HCT116 (cell line): ENCODE measurements at regions not wholly inside any gene's neighbourhood (a gene's known extent, or its start where the extent isn't known, plus 50 kb on each side); places are given as distances from the start of the nearest gene placed in this dataset.

Source experiments
- ATAC-seq: fragments of 200-7000 bp; cut with Tn5 transposase; 2 replicates; pipeline ENCODE4 v1.9.1; 2020; ENCODE audit warnings: mild to moderate bottlenecking, moderate library complexity
- BruUV-seq: library from RNA; stranded (reverse); fragments of 400-500 nt; replicated peaks from 2 replicates; lab custom pipeline; 2021; lab: Mats Ljungman, UMichigan
- CTCF ChIA-PET: fragments of 300-600 bp; sonication (Branson Sonifier 250); formaldehyde crosslinking; loops from one replicate; lab custom pipeline; 2021; ENCODE audit warnings: antibody characterized with exemption; lab: Charles Lee
- POLR2A ChIA-PET: fragments of 300-600, 350-600 bp; sonication (Branson Sonifier 250); formaldehyde crosslinking; loops from one replicate; lab custom pipeline; 2021; ENCODE audit warnings: antibody characterized with exemption; lab: Charles Lee
- RAD21 ChIA-PET, 2 experiments: fragments of 300-600 bp; sonication (Branson Sonifier 250); formaldehyde crosslinking; loops; one replicate each; lab custom pipeline; 2023; ENCODE audit warnings: low total read pairs in 2 of 2; ENCODE audit not compliant: uncharacterized antibody in 2 of 2, unreplicated experiment in 2 of 2, low non-redundant PET in 1 of 2; lab: Charles Lee
- DNase-seq: peaks from one replicate; pipeline ENCODE4 v3.0.0-alpha.2; 2010; ENCODE audit warnings: low read depth, low spot score
- H2AFZ ChIP-seq: fragments of 200-600 bp; shearing (Covaris generic), sonication (generic); 2 replicates; pipeline ENCODE4 v1.6.1; 2017; ENCODE audit warnings: low read depth, mixed run types, mixed read lengths, antibody characterized with exemption, low read length; ENCODE audit not compliant: poor library complexity, severe bottlenecking
- H3K27ac ChIP-seq: 2 replicates; pipeline ENCODE4 v1.5.1; 2012; ENCODE audit warnings: low read depth, low read length
- H3K27me3 ChIP-seq: fragments of 200-600 bp; sonication (generic); 2 replicates; pipeline ENCODE4 v1.6.1; 2016; ENCODE audit warnings: mixed run types, low read length, mixed read lengths; ENCODE audit not compliant: insufficient read depth
- H3K36me3 ChIP-seq, 2 experiments: fragments of 200-500 bp in 1 of 2; fragments of 200-600 bp in 1 of 2; sonication (Bioruptor generic) in 1 of 2; sonication (generic) in 1 of 2; 2 replicates each; pipeline versions ENCODE4 v1.5.1 to v1.6.1; 2014 to 2016; ENCODE audit warnings: low read length in 2 of 2, inconsistent platforms in 1 of 2, mixed read lengths in 1 of 2, mixed run types in 1 of 2; ENCODE audit not compliant: insufficient read depth in 2 of 2, control insufficient read depth in 1 of 2
- H3K4me1 ChIP-seq, 2 experiments: fragments of 200-600 bp in 1 of 2; sonication (generic) in 1 of 2; 2 replicates each; pipeline versions ENCODE4 v1.5.1 to v1.6.1; 2012 to 2017; ENCODE audit warnings: low read length in 2 of 2, inconsistent platforms in 1 of 2, mild to moderate bottlenecking in 1 of 2, mixed read lengths in 1 of 2, mixed run types in 1 of 2, moderate library complexity in 1 of 2; ENCODE audit not compliant: insufficient read depth in 2 of 2, control insufficient read depth in 1 of 2
- H3K4me2 ChIP-seq: fragments of 200-600 bp; sonication (generic); 2 replicates; pipeline ENCODE4 v1.6.1; 2017; ENCODE audit warnings: mixed run types, low read length, mixed read lengths
- H3K4me3 ChIP-seq, 2 experiments: fragments of 200-600 bp in 1 of 2; sonication (generic) in 1 of 2; replicated peaks in 1 of 2; 2 replicates each; pipeline ENCODE4 v1.5.1; 2011 to 2016; ENCODE audit warnings: low read length in 2 of 2, control low read depth in 1 of 2, low read depth in 1 of 2, mild to moderate bottlenecking in 1 of 2, mixed read lengths in 1 of 2, mixed run types in 1 of 2
- H3K79me2 ChIP-seq: fragments of 200-600 bp; sonication (generic); 2 replicates; pipeline ENCODE4 v1.6.1; 2017; ENCODE audit warnings: mild to moderate bottlenecking, mixed run types, low read length, moderate library complexity, mixed read lengths; ENCODE audit not compliant: insufficient read depth
- H3K9ac ChIP-seq: fragments of 200-600 bp; sonication (generic); 2 replicates; pipeline ENCODE4 v1.6.1; 2016; ENCODE audit warnings: low read length, mixed read lengths
- H3K9me2 ChIP-seq: fragments of 200-600 bp; sonication (generic), shearing (Covaris generic); 2 replicates; pipeline ENCODE4 v1.6.1; 2017; ENCODE audit warnings: mixed run types, mild to moderate bottlenecking, moderate library complexity; ENCODE audit not compliant: insufficient read depth
- H3K9me3 ChIP-seq, 2 experiments: fragments of 200-500 bp in 1 of 2; fragments of 200-600 bp in 1 of 2; sonication (Bioruptor generic) in 1 of 2; sonication (generic) in 1 of 2; 2 replicates each; pipeline ENCODE4 v1.6.1; 2014 to 2017; ENCODE audit warnings: low read length in 2 of 2, mixed read lengths in 2 of 2, inconsistent platforms in 1 of 2, low read depth in 1 of 2, mild to moderate bottlenecking in 1 of 2, mixed run types in 1 of 2, moderate library complexity in 1 of 2; ENCODE audit not compliant: control insufficient read depth in 1 of 2, insufficient read depth in 1 of 2
- H4K20me1 ChIP-seq: fragments of 200-600 bp; sonication (generic), shearing (Covaris generic); 2 replicates; pipeline ENCODE4 v1.6.1; 2017; ENCODE audit warnings: mixed run types, mild to moderate bottlenecking, moderate library complexity; ENCODE audit not compliant: insufficient read depth
- CBX3 ChIP-seq: IDR thresholded peaks from 2 replicates; pipeline ENCODE4 v1.6.1; 2012; ENCODE audit warnings: low read depth
- CEBPB ChIP-seq: IDR thresholded peaks from 2 replicates; pipeline ENCODE4 v1.6.1; 2012; ENCODE audit warnings: low read depth
- EGR1 ChIP-seq: IDR thresholded peaks from 2 replicates; pipeline ENCODE4 v1.6.1; 2012; ENCODE audit warnings: low read depth
- ELF1 ChIP-seq: IDR thresholded peaks from 2 replicates; pipeline ENCODE4 v1.6.1; 2012; ENCODE audit warnings: low read depth, borderline replicate concordance
- EZH2 ChIP-seq: fragments of 200-600 bp; sonication (generic); IDR thresholded peaks from 2 replicates; pipeline ENCODE4 v1.6.1; 2017; ENCODE audit warnings: antibody characterized with exemption, mixed run types
- EZH2phosphoT487 ChIP-seq: fragments of 200-600 bp; IDR thresholded peaks from 2 replicates; pipeline ENCODE4 v1.6.1; 2018; ENCODE audit warnings: antibody characterized with exemption, borderline replicate concordance
- POLR2A ChIP-seq: IDR thresholded peaks from 2 replicates; pipeline ENCODE4 v1.7.0; 2011; ENCODE audit warnings: borderline replicate concordance; ENCODE audit not compliant: insufficient read depth, insufficient read length; ENCODE audit errors: extremely low read depth
- RAD21 ChIP-seq: IDR thresholded peaks from 2 replicates; pipeline ENCODE4 v1.6.1; 2012; ENCODE audit warnings: low read depth, mild to moderate bottlenecking
- SP1 ChIP-seq: IDR thresholded peaks from 2 replicates; pipeline ENCODE4 v1.6.1; 2012; ENCODE audit warnings: low read depth
- YY1 ChIP-seq: IDR thresholded peaks from 2 replicates; pipeline ENCODE4 v1.6.1; 2011; ENCODE audit warnings: low read length, low read depth, moderate library complexity, mild to moderate bottlenecking; ENCODE audit not compliant: insufficient replicate concordance; ENCODE audit errors: extremely low read depth
- ZNF274 ChIP-seq: fragments of 200-500 bp; sonication (Bioruptor generic); IDR thresholded peaks from 2 replicates; pipeline ENCODE4 v1.6.1; 2014; ENCODE audit warnings: mild to moderate bottlenecking, low read depth, low read length, inconsistent platforms
- intact Hi-C: fragments of 100-400 bp; cut with micrococcal nuclease; formaldehyde crosslinking; loops from 2 replicates; pipeline ENCODE4 v1.10.0; 2022
- TF ChIP-seq, protein P1 (sequence below), 3 experiments: fragments of 200-600 bp in 1 of 3; sonication (generic) in 1 of 3; IDR thresholded peaks in 2 of 3; conservative IDR thresholded peaks in 1 of 3; 2 replicates each; pipeline ENCODE4 v1.5.1; 2012 to 2017; ENCODE audit warnings: low read depth in 2 of 3, low read length in 2 of 3, antibody characterized with exemption in 1 of 3, borderline replicate concordance in 1 of 3, control low read depth in 1 of 3, mild to moderate bottlenecking in 1 of 3, mixed read lengths in 1 of 3, mixed run types in 1 of 3, moderate library complexity in 1 of 3; ENCODE audit not compliant: insufficient read depth in 1 of 3
- TF ChIP-seq, protein P2 (sequence below): IDR thresholded peaks from 2 replicates; pipeline ENCODE4 v1.6.1; 2012; ENCODE audit warnings: low read depth
- TF ChIP-seq, protein P3 (sequence below): IDR thresholded peaks from 2 replicates; pipeline ENCODE4 v1.6.1; 2012
- TF ChIP-seq, protein P4 (sequence below): IDR thresholded peaks from 2 replicates; pipeline ENCODE4 v1.6.1; 2011; ENCODE audit warnings: mild to moderate bottlenecking, low read length, moderate library complexity; ENCODE audit not compliant: insufficient replicate concordance; ENCODE audit errors: extremely low read depth

DNA sequence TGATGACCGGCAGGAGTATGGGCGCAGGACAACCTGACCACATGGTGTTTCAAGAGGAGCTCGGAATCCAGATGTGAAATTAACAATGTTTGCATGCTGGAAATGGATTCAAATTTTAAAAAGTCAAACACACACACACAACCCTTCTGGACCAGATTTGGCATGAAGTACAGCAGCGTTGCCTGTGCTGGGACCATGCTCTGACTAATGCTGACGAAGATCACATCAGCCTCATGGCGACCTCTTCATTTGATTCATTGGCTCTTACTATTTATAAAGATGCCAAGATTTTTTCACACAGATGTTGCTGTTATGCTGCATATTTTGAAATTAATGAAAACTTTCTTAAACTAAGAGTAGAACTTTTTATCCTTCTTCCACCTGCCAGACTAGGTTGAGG, 926.6 kb upstream of the TMEM132C start:
- no peak overlapping the region for H3K4me2 ChIP-seq
- H3K36me3 ChIP-seq = no peaks in the 10 kb centered on the region
- POLR2A ChIA-PET = no interaction called here
- no TSS peak for BruUV-seq
- no peak for ATAC-seq
- no peak overlapping the region for H3K27ac ChIP-seq
- H4K20me1 ChIP-seq = no peaks in the 10 kb centered on the region
- no peak for TF ChIP-seq CBX3
- TF ChIP-seq, protein P1, sequence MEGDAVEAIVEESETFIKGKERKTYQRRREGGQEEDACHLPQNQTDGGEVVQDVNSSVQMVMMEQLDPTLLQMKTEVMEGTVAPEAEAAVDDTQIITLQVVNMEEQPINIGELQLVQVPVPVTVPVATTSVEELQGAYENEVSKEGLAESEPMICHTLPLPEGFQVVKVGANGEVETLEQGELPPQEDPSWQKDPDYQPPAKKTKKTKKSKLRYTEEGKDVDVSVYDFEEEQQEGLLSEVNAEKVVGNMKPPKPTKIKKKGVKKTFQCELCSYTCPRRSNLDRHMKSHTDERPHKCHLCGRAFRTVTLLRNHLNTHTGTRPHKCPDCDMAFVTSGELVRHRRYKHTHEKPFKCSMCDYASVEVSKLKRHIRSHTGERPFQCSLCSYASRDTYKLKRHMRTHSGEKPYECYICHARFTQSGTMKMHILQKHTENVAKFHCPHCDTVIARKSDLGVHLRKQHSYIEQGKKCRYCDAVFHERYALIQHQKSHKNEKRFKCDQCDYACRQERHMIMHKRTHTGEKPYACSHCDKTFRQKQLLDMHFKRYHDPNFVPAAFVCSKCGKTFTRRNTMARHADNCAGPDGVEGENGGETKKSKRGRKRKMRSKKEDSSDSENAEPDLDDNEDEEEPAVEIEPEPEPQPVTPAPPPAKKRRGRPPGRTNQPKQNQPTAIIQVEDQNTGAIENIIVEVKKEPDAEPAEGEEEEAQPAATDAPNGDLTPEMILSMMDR (IDR thresholded peaks at IDR 0.05 in 2 of 3, conservative IDR thresholded peaks at IDR 0.05 in 1 of 3; ENCODE audit: borderline replicate concordance in 1 of 3, insufficient read depth in 1 of 3, low read depth in 2 of 3, low read length in 2 of 3) = no peak
- TF ChIP-seq EGR1 = no peak
- no peak for TF ChIP-seq CEBPB
- TF ChIP-seq RAD21 = no peak
- TF ChIP-seq YY1 = no peak
- no peak for TF ChIP-seq POLR2A
- no peak for TF ChIP-seq ELF1
- TF ChIP-seq, protein P2, sequence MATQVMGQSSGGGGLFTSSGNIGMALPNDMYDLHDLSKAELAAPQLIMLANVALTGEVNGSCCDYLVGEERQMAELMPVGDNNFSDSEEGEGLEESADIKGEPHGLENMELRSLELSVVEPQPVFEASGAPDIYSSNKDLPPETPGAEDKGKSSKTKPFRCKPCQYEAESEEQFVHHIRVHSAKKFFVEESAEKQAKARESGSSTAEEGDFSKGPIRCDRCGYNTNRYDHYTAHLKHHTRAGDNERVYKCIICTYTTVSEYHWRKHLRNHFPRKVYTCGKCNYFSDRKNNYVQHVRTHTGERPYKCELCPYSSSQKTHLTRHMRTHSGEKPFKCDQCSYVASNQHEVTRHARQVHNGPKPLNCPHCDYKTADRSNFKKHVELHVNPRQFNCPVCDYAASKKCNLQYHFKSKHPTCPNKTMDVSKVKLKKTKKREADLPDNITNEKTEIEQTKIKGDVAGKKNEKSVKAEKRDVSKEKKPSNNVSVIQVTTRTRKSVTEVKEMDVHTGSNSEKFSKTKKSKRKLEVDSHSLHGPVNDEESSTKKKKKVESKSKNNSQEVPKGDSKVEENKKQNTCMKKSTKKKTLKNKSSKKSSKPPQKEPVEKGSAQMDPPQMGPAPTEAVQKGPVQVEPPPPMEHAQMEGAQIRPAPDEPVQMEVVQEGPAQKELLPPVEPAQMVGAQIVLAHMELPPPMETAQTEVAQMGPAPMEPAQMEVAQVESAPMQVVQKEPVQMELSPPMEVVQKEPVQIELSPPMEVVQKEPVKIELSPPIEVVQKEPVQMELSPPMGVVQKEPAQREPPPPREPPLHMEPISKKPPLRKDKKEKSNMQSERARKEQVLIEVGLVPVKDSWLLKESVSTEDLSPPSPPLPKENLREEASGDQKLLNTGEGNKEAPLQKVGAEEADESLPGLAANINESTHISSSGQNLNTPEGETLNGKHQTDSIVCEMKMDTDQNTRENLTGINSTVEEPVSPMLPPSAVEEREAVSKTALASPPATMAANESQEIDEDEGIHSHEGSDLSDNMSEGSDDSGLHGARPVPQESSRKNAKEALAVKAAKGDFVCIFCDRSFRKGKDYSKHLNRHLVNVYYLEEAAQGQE = no peak
- TF ChIP-seq SP1 = no peak
- TF ChIP-seq, protein P3, sequence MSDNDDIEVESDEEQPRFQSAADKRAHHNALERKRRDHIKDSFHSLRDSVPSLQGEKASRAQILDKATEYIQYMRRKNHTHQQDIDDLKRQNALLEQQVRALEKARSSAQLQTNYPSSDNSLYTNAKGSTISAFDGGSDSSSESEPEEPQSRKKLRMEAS = no peak
- TF ChIP-seq EZH2 = no peak
- no peak for TF ChIP-seq EZH2phosphoT487
- TF ChIP-seq, protein P4, sequence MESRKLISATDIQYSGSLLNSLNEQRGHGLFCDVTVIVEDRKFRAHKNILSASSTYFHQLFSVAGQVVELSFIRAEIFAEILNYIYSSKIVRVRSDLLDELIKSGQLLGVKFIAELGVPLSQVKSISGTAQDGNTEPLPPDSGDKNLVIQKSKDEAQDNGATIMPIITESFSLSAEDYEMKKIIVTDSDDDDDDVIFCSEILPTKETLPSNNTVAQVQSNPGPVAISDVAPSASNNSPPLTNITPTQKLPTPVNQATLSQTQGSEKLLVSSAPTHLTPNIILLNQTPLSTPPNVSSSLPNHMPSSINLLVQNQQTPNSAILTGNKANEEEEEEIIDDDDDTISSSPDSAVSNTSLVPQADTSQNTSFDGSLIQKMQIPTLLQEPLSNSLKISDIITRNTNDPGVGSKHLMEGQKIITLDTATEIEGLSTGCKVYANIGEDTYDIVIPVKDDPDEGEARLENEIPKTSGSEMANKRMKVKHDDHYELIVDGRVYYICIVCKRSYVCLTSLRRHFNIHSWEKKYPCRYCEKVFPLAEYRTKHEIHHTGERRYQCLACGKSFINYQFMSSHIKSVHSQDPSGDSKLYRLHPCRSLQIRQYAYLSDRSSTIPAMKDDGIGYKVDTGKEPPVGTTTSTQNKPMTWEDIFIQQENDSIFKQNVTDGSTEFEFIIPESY = no peak
- no peak for TF ChIP-seq ZNF274
- TF ChIP-seq, all 23 proteins: peak for 0
- Histone ChIP-seq H3K27me3 (peaks cover 7% of the 10 kb centered on the region; the same call in 1 of the 2 replicates), H3K79me2 (no peaks in the 10 kb centered on the region), H3K9me2 (no peaks in the 10 kb centered on the region), H3K9me3 (no peaks in the 10 kb centered on the region), H3K4me1 (no peaks in the 10 kb centered on the region), H2AFZ (no peak overlapping the region), H3K4me3 (no peak overlapping the region), H3K9ac (no peak overlapping the region)
- intact Hi-C loops = no loop called here
- ChIA-PET CTCF (no interaction called here), RAD21 (interaction anchor here in 1 of 2 experiments (0.7 kb wide), 1 partner anchor 556 kb away, joined by 6 read pairs; no protein-coding TSS in a partner anchor)
- DNase-seq = no peak
